CD4-positive, alpha-beta T cell treated with Interleukin-17A for 1 hour (primary cell): ENCODE measurements at regions not wholly inside any gene's neighbourhood (a gene's known extent, or its start where the extent isn't known, plus 50 kb on each side); places are given as distances from the start of the nearest gene placed in this dataset.
"Not testable (repeated sequence)": the region's sequence is repeated elsewhere in the genome, so short reads cannot be mapped to it uniquely, and the experiment has no call there.

Experiments
- DNase-seq: peaks from one replicate; pipeline ENCODE4 v3.0.0-alpha.2; 2020

- no peak for DNase-seq
Measured at GRCh38 chr10:81674941-81675340, 200.1 kb upstream of the NRG3 start.

DNA sequence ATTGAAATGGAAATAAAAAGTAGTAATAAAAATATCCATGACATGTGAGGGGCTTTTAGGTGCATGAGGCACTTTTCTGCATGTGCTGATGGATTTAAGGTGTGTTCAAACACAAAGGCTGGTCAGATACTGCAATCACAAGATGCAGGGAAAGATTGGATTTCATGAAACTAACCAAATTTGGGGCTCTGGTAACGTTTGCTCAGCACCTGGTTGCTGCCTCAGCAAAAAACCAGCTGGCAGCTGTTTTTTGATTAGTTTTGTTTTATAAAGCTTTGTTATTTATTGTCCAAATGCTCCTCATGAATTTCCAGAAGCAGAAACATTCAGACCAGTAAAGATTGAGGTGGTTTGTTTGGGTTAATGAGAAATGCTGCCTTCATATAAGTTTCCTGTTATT lies 195.7 kb upstream of the NRG3 start:
- no peak for DNase-seq

- DNase-seq = no peak
Measured at GRCh38 chr10:81680359-81680758, 194.6 kb upstream of the NRG3 start.

DNA sequence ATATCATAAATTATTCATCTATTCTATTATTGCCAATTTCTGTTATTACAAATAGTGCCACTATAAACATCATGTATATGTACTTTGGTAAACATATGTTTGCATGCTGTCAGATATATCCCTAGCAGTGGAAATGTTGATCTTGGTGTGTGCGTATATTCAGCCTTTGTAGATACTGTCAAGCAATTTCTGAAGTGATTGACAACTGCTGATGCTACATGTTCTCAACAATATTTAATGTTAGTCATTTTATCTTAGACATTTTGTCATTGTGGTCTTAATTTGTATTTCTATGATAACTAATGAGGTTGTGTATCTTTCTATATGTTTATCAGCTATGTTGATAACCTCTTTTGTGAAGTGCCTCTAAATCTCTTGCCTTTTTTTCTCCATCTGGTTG lies 186.5 kb upstream of the NRG3 start:
- no peak for DNase-seq

DNA sequence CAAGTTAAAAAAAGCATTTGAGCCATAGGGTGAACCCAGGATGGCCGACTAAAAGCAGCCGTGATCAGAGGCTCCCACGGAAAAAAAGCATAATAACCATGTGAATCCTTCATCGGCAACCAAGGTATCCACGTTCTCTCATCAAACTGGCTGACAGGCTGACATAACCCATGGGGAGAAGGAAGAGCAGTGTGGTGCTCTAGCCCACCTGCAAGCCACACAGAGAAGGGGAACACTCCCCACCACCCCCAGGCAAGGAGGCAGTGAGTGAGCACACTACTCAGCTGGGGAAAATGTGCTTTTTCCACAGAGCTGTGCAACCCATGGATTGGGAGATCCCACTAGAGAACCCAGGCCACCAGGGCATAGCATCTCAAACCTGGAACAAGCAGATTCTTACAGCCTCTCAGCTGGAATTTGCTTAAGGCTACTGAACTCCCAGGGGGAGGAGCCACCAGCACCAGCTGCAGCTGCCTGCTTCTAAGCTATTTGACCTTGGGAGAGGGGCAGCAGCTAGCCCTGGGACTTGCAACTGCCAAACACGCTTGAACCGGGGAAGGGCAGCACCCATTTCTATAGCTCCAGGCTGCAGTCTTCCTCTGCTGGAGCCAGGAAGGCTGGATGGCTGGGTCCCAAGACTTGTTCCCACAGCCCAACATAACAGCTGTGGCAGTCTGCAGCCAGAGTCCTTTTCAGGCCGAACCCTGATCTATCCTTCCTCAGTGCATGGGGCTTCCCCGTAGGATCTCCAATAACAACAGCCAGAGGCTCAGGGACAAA lies 178.2 kb upstream of the NRG3 start:
- no peak for DNase-seq

DNA sequence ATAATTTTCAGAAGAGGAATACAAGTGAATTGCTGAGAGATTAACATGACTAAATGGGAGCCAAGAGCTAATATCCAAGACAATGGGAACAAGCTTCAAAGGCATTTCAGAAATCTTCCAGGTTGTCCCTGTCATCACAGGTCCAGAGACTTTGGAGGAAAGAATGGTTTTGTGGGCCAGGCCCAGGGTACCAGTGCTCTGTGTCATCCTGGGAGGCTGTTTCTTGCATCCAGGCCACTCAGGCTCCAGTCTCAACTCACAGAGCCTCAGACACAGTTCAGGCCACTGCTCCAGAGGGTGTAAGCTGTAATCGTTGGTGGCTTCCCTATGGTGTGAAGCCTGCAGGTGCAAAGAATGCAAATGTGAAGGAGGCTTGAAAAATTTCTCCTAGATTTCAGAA lies 170.4 kb upstream of the NRG3 start:
- DNase-seq = no peak

DNA sequence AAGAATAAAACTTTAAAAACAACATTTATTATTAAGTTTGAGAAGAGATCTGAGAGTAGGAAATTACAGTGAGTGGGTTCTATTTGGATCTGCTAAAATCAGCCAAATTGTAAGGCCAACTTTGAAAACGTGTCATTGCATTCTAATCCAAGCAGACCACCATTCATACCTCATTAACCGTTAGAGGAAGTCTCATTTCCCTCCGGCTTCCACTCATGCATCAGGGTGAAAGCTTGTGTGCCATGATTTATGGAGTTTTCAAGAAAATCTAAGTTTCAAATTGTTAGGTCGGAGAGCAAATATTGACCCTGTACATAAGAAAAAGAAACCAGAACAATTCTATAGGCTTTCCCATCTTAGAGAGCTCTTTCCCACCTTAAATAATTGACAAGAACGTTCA lies 166.6 kb upstream of the NRG3 start:
- DNase-seq = no peak

GRCh38 chr10:81708929-81709328 lies 166.1 kb upstream of the NRG3 start:
- no peak for DNase-seq

- DNase-seq = no peak
Measured at GRCh38 chr10:81722399-81722798, 152.6 kb upstream of the NRG3 start.

DNA sequence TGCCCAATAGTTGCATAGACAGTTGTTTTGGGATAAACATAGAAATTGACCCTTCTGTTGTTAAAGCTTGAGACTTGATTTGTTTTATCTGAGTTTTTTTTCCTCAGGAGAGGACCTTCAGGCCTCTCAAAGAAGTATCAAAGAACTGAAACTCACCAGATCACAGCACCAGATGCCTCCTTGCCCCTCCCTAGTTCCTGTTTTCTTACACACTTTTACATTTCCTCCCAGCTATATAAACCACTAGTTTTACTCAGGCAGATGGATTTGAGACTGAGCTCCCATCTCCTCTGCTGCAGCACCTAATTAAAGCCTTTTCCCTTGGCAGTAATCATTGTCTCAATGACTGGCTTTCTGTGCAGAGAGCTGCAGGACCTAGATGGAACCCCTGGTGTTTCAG lies 150.6 kb upstream of the NRG3 start:
- DNase-seq = no peak

DNA sequence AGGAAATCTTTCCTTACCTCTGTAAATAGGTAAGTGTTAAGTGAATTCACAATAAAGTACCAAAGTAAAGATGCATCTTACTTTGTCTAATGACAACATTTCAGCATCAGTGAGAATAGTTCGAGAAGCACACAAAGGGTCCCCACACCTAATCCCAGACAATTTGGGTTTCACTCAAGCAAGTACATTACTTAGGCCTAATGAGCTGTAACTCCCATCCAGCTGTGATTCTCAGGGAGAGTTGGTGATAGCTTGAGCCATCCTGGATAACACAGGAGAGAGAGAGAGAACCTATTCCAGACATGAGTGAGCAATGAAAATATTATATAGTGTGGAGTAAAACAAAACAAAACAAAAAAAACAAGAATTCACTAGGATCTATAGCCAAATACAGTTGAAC lies 149.1 kb upstream of the NRG3 start:
- no peak for DNase-seq

DNA sequence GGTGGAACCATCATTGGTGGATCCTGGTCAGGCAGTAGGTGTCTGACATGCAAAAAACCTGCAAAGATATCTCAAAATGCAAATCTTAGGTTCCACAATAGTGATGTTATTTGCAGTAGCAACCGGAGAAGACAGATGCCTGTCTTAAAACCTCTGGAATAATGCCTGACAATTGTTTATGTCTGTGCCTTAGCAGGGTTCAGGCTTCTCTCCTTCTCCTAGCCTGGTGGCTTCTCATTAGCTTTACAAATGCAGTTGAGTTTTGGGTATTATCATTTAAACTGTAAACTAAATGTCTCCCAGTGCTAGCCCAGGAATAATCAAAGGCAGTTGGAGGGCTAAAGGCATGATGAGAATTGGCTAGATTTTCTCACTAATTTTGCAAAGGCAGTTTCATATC lies 146.3 kb upstream of the NRG3 start:
- DNase-seq = no peak

DNA sequence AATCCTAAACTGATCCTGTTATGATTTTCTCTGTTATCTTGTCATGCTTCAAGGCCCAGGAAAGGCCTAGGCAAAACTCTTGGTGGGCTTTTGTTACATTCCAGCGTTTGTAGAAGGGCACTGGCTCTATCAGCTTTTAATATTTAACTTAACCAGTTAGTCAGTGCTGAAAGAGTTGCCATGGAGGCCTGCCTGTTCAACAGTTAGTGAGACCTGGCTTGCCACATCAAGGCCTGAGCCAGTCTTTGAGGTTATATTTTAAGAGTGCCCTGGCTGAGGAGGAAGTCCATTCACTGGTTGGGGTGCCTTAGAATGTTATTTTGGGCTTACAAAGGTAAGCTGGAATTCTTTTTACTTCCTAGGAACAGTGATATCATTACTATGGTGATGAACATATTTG lies 144.1 kb upstream of the NRG3 start:
- no peak for DNase-seq

GRCh38 chr10:81733542-81733941 lies 141.5 kb upstream of the NRG3 start:
- no peak for DNase-seq

GRCh38 chr10:81735167-81735566 lies 139.8 kb upstream of the NRG3 start:
- not testable (repeated sequence) for DNase-seq

- DNase-seq = no peak
Measured at GRCh38 chr10:81759111-81759510, 115.9 kb upstream of the NRG3 start.

DNA sequence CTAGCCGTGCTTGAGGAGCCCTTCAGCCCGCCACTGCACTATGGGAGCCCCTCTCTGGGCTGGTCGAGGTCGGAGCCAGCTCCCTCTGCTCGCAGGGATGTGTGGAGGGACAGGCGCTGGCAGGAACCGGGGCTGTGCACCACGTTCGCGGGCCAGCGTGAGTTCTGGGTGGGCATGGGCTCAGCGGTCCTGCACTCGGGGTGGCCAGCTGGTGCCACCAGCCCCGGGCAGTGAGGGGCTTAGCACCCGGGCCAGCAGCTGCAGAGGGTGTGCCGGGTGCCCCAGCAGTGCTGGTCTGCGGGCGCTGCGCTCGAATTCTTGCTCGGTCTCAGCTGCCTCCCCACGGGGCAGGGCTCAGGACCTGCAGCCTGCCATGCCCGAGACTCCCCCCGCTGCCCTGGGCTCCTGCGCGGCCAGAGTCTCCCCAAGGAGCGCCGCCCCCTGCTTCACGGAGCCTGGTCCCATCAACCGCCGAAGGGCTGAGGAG lies 90.8 kb upstream of the NRG3 start:
- no peak for DNase-seq

DNA sequence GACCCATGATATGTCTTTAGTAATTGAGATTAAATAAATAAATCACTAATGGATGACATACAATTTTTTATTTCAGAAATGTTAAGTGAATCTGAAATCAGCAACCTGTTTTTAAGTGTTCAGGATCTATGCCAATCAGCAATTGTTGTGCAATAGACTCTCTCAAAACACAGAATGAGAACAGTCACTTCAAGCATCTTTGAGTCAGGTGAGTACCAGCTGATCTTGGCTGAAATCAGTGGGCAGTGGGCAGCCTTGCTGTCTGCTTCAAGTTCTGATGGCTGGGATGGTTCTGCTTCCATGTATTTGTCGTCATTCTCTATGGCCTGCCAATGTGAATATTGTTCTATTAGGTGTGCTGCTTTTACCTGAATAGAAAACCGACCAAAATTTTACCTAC lies 82.3 kb upstream of the NRG3 start:
- no peak for DNase-seq

DNA sequence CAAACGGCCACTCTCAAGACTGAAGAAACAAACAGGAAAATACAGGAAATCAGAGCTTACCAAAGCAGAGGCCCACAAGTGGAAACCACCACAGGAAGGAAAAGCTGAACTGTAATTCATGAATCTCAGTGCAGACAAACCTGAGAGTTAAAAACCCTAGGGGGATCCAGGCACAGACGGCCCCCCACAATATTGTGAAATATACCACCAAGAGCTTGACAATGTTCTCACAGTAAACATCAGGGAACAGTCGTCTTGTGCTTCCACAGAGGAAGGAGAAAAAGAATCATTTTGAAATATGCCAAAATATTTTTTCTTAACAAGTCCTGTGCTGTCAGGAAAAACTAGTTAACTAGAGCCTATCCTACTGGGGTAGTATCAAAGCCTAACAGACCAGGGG lies 68.2 kb upstream of the NRG3 start:
- no peak for DNase-seq

DNA sequence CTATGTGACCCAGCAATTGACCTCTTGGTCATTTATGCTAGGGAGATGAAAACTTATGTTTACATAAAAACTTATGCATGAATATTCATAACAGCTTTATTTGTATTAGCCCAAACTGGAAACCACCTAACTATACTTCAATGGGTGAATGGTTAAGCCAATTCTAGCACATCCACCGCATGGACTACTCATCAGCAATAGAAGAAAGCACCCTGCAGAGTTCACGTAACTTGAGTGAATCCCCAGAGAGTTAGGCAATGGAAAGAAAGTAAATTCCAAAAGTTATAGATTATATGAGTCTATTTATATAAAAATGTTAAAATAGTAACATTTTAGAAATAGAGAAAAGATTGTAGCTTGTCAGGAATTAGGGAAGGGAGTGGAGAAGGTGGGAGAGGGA lies 60.2 kb upstream of the NRG3 start:
- DNase-seq = no peak

DNA sequence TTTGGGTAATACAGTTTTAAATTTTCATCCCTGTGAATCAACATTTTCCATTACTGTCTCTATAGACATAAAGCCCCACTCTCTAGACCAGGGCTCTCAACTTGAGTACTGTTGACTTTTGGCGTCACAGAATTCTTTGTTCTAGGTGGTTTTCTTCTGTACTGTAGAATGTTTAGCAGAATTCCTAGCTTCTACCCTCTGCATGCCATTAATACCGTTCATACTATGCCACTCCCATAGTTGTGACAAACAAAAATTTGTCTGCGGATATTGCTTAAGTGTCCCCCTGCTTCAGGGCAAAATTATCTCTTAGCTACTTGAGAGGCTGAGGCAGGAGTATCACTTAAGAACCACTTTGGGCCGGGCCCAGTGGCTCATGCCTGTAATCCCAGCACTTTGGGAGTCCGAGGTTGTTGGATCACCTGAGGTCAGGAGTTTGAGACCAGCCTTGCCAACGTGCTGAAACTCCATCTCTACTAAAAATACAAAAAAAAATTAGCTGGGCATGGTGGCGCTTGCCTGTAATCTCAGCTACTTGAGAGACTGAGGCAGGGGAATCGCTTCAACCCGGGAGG lies 57.3 kb upstream of the NRG3 start:
- no peak for DNase-seq

DNA sequence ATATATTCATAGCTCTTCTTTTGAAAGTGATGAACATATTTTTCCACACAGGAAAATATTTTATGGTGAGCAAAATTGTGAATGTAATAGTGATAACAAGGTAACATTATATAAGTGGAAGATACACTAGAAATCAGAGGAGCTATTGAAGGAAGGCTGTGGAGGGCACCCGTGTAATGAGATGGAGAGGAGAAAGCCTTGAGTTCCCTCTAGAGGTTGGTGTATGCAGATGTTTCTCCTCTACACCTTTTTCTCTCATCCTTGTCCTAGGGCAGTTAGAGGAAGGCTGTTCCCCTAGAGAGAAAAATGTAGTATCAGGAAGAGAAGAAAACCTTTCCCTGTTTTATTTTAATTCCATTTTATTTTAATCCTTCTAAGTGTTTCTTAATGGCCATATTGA lies 54.6 kb upstream of the NRG3 start:
- no peak for DNase-seq
